K562 (cell line): ENCODE measurements at regions not wholly inside any gene's neighbourhood (a gene's known extent, or its start where the extent isn't known, plus 50 kb on each side); places are given as distances from the start of the nearest gene placed in this dataset.

ENCODE experiments used
- ATAC-seq: fragments of 200-7000 bp; cut with Tn5 transposase; 3 replicates; pipeline ENCODE4 v1.9.1; 2020; ENCODE audit warnings: moderate library complexity
- BruUV-seq: library from RNA; stranded (reverse); fragments of 400-500 nt; replicated peaks from 2 replicates; lab custom pipeline; 2021; lab: Mats Ljungman, UMichigan
- CTCF ChIA-PET: fragments of 300-600 bp; formaldehyde crosslinking; extraction: SDS; loops from one replicate; lab custom pipeline; 2021; ENCODE audit warnings: low intra/inter-chr PET ratio; lab: Yijun Ruan, JAX
- POLR2A ChIA-PET: fragments of 300-600, 350-650 bp; sonication (Branson Sonifier 250); formaldehyde crosslinking; extraction: SDS; loops from one replicate; lab custom pipeline; 2021; ENCODE audit warnings: antibody characterized with exemption, inconsistent platforms; lab: Yijun Ruan, JAX
- DNase-seq, 4 experiments: peaks; one replicate each; pipeline versions ENCODE4 v3.0.0 to v3.0.0-alpha.2; 2011 to 2018; ENCODE audit warnings: low spot score in 3 of 4, mixed read lengths in 3 of 4; ENCODE audit errors: extremely low read depth in 1 of 4
- FAIRE-seq: peaks from 2 replicates; lab custom pipeline; 2011; peaks lifted over from hg19 to GRCh38; lab: Jason Lieb, UNC
- H2AFZ ChIP-seq: 2 replicates; pipeline ENCODE4 v1.6.0; 2011; ENCODE audit warnings: low read depth, low read length, control low read depth, inconsistent platforms
- H3K27ac ChIP-seq: fragments of 200-600 bp; 3 replicates; pipeline ENCODE4 v1.8.0; 2011; ENCODE audit warnings: low read depth, mild to moderate bottlenecking, control low read depth, inconsistent platforms, low read length, moderate library complexity, mixed read lengths; ENCODE audit errors: extremely low read depth
- H3K27me3 ChIP-seq, 2 experiments: fragments of 300-600 bp in 1 of 2; 2 replicates in 1 of 2; 3 replicates in 1 of 2; pipeline versions ENCODE4 v1.6.0 to v1.8.0; 2011; ENCODE audit warnings: inconsistent platforms in 2 of 2, low read length in 2 of 2, mild to moderate bottlenecking in 1 of 2, mixed read lengths in 1 of 2, moderate library complexity in 1 of 2; ENCODE audit not compliant: control insufficient read depth in 2 of 2, insufficient read depth in 2 of 2
- H3K36me3 ChIP-seq: fragments of 300-600 bp; 3 replicates; pipeline ENCODE4 v1.8.0; 2011; ENCODE audit warnings: mild to moderate bottlenecking, low read length, inconsistent platforms; ENCODE audit not compliant: control insufficient read depth, insufficient read depth
- H3K4me1 ChIP-seq, 2 experiments: fragments of 200-600 bp in 1 of 2; replicated peaks in 1 of 2; 2 replicates in 1 of 2; 3 replicates in 1 of 2; pipeline versions ENCODE4 v1.5.1 to v1.8.0; 2011; ENCODE audit warnings: inconsistent platforms in 2 of 2, low read length in 2 of 2, mild to moderate bottlenecking in 1 of 2, mixed read lengths in 1 of 2, moderate library complexity in 1 of 2; ENCODE audit not compliant: control insufficient read depth in 2 of 2, insufficient read depth in 2 of 2
- H3K4me2 ChIP-seq: 2 replicates; pipeline ENCODE4 v1.6.1; 2011; ENCODE audit warnings: low read length, control low read depth, inconsistent platforms, mixed read lengths; ENCODE audit not compliant: insufficient read depth
- H3K4me3 ChIP-seq: fragments of 200-600 bp; sonication (generic), shearing (Covaris generic); 2 replicates; pipeline ENCODE4 v1.5.1; 2016; ENCODE audit warnings: control low read depth, inconsistent platforms
- H3K79me2 ChIP-seq: fragments of 200-600 bp; 3 replicates; pipeline ENCODE4 v1.8.0; 2011; ENCODE audit warnings: low read length, inconsistent platforms; ENCODE audit not compliant: control insufficient read depth, insufficient read depth
- H3K9ac ChIP-seq, 2 experiments: 2 replicates each; pipeline versions ENCODE4 v1.6.0 to v1.6.1; 2011; ENCODE audit warnings: low read depth in 2 of 2, low read length in 2 of 2, control low read depth in 1 of 2, inconsistent platforms in 1 of 2, mild to moderate bottlenecking in 1 of 2, mixed read lengths in 1 of 2; ENCODE audit not compliant: insufficient read depth in 1 of 2
- H3K9me1 ChIP-seq: one replicate; pipeline ENCODE4 v1.6.0; 2011; ENCODE audit warnings: inconsistent platforms, mild to moderate bottlenecking, low read length, moderate library complexity; ENCODE audit not compliant: control insufficient read depth, insufficient read depth
- H3K9me3 ChIP-seq: replicated peaks from 2 replicates; pipeline ENCODE4 v1.5.1; 2011; ENCODE audit warnings: low read depth, low read length, inconsistent platforms; ENCODE audit not compliant: control insufficient read depth, insufficient read depth
- H4K20me1 ChIP-seq: replicated peaks from 2 replicates; pipeline ENCODE4 v1.6.1; 2011; ENCODE audit warnings: low read length, inconsistent platforms, mixed read lengths; ENCODE audit not compliant: control insufficient read depth, insufficient read depth
- DEAF1 ChIP-seq: fragments of 450-650 bp; formaldehyde crosslinking; IDR thresholded peaks from 2 replicates; pipeline ENCODE4 v1.4.0; 2020; ENCODE audit warnings: mild to moderate bottlenecking, moderate library complexity
- TEAD2 ChIP-seq: fragments of 450-650 bp; IDR thresholded peaks from 2 replicates; pipeline ENCODE4 v1.6.1; 2016; ENCODE audit warnings: missing genetic modification characterization, control low read depth, missing compliant biosample characterization
- ZNF324 ChIP-seq: fragments of 250-450 bp; sonication (Bioruptor Pico); IDR thresholded peaks from 2 replicates; pipeline ENCODE4 v1.4.0; 2020; ENCODE audit warnings: mild to moderate bottlenecking
- WGBS: fragments of 100-300 bp; shearing (Covaris generic); methylation state at CpG from one replicate; pipeline ENCODE4 v1.1.6; 2016; ENCODE audit warnings: low coverage, mixed read lengths; ENCODE audit not compliant: insufficient coverage; ENCODE audit errors: missing lambda C conversion rate; 5-methylcytosine and 5-hydroxymethylcytosine counted together
- in situ Hi-C: fragments of 300-500 bp; cut with MboI; formaldehyde crosslinking; loops from 4 replicates; pipeline ENCODE4 v1.15.0; 2018; ENCODE audit warnings: inconsistent platforms, mixed read lengths
- intact Hi-C: fragments of 100-400 bp; cut with micrococcal nuclease; formaldehyde crosslinking; loops from 2 replicates; pipeline ENCODE4 v1.14.2; 2022
- TF ChIP-seq, protein P1 (sequence below): sonication (generic); formaldehyde crosslinking; IDR thresholded peaks from 2 replicates; pipeline ENCODE4 v1.5.0; 2020; ENCODE audit warnings: missing genetic modification reagents
- TF ChIP-seq, protein P2 (sequence below): IDR thresholded peaks from 2 replicates; pipeline ENCODE4 v1.6.1; 2016; ENCODE audit warnings: missing genetic modification characterization, missing compliant biosample characterization
- TF ChIP-seq, protein P3 (sequence below): IDR thresholded peaks from 2 replicates; pipeline ENCODE4 v1.6.1; 2012; ENCODE audit warnings: low read depth, low read length, improper control_type of control experiment, borderline replicate concordance

DNA sequence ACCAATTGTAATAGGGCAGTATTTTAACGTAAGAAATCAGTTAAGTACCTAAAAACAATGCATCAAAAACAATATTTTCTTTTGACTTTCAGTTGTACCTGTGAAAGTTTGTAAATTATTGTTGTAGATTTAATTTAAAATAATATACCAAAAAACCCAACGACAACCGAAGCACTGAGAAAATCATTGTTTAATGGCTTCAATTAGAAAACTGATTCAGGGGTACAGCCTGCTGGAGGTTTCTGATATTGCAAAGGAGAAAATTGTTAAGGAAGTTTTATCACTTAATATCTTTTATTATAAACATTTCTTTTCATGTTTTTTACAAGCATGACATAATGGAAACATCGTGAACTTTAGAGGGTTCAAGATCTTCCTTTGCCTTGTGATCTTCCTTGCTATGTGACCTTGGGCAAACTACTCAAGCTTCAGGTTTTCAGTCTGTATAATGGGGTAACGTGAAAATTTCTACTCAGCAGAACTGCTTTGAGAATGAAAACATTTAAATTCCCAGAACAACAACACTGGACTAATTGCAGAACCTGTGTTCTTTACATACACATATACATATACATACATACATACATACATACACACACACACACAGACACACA lies 76.3 kb upstream of the GLS start (continued):
- TF ChIP-seq DEAF1 (CRISPR knock-in tag) (peak; percentile 50; the same call in 1 of the 2 replicates), ZNF324 (CRISPR knock-in tag) (no peak), TEAD2 (tag) (no peak)
- TF ChIP-seq, protein P1, sequence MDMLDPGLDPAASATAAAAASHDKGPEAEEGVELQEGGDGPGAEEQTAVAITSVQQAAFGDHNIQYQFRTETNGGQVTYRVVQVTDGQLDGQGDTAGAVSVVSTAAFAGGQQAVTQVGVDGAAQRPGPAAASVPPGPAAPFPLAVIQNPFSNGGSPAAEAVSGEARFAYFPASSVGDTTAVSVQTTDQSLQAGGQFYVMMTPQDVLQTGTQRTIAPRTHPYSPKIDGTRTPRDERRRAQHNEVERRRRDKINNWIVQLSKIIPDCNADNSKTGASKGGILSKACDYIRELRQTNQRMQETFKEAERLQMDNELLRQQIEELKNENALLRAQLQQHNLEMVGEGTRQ (CRISPR knock-in tag): no peak

DNA sequence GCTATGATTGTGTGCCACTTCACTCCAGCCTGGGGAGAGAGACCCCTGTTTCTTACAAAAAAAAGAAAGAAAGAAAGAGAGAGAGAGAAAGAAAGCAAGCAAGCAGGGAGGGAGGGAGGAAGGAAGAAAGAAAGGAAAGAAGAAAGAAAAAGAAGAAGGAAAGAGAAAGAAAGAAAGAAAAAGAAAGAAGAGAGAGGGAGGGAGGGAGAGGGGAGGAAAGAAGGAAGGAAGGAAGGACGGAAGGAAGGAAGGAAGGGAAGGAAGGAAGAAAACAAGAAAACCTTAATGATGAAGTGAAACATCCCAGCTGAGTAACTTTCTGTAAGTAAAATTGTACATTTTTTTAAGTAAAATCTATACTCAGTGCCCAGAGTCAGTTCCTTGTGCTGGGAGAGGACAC lies 75.5 kb upstream of the GLS start:
- Histone ChIP-seq H3K9me1 (no peaks in the 10 kb centered on the region), H3K27me3 (no peaks in the 10 kb centered on the region), H3K79me2 (no peaks in the 10 kb centered on the region), H3K9me3 (no peaks in the 10 kb centered on the region), H4K20me1 (no peaks in the 10 kb centered on the region), H3K36me3 (no peaks in the 10 kb centered on the region), H3K4me2 (no peak overlapping the region), H3K27ac (no peak overlapping the region), H3K4me3 (no peak overlapping the region), H2AFZ (no peak overlapping the region), H3K4me1 (no peaks in the 10 kb centered on the region; a peak in 1 of 5 replicates), H3K9ac (no peak overlapping the region)
- FAIRE-seq: no peak
- intact Hi-C loops (loop anchor here (10.0 kb wide), 3 partner anchors 270 to 710 kb away; partner anchors contain the start of gene NEMP2), in situ Hi-C loops (no loop called here)
- DNase-seq: no peak
- TF ChIP-seq, protein P2, sequence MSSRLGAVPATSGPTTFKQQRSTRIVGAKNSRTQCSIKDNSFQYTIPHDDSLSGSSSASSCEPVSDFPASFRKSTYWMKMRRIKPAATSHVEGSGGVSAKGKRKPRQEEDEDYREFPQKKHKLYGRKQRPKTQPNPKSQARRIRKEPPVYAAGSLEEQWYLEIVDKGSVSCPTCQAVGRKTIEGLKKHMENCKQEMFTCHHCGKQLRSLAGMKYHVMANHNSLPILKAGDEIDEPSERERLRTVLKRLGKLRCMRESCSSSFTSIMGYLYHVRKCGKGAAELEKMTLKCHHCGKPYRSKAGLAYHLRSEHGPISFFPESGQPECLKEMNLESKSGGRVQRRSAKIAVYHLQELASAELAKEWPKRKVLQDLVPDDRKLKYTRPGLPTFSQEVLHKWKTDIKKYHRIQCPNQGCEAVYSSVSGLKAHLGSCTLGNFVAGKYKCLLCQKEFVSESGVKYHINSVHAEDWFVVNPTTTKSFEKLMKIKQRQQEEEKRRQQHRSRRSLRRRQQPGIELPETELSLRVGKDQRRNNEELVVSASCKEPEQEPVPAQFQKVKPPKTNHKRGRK: peak; percentile 72; the same call in 1 of the 2 replicates
- TF ChIP-seq, protein P3, sequence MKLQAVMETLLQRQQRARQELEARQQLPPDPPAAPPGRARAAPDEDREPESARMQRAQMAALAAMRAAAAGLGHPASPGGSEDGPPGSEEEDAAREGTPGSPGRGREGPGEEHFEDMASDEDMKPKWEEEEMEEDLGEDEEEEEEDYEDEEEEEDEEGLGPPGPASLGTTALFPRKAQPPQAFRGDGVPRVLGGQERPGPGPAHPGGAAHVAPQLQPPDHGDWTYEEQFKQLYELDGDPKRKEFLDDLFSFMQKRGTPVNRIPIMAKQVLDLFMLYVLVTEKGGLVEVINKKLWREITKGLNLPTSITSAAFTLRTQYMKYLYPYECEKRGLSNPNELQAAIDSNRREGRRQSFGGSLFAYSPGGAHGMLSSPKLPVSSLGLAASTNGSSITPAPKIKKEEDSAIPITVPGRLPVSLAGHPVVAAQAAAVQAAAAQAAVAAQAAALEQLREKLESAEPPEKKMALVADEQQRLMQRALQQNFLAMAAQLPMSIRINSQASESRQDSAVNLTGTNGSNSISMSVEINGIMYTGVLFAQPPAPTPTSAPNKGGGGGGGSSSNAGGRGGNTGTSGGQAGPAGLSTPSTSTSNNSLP: no peak
- no CpG with 5 or more reads among the region's 1 CpG for WGBS
- ATAC-seq: no peak
- ChIA-PET CTCF (interaction anchor here (0.8 kb wide), 1 partner anchor 191 kb away, joined by 3 read pairs; no protein-coding TSS in a partner anchor), POLR2A (interaction anchor here (0.8 to 1.2 kb wide), 3 partner anchors 11 to 88 kb away, joined by 3 read pairs; no protein-coding TSS in a partner anchor)
- BruUV-seq: no TSS peak
